ENCODE measurements at regions not wholly inside any gene's neighbourhood (a gene's known extent, or its start where the extent isn't known, plus 50 kb on each side); places are given as distances from the start of the nearest gene placed in this dataset.

DNA sequence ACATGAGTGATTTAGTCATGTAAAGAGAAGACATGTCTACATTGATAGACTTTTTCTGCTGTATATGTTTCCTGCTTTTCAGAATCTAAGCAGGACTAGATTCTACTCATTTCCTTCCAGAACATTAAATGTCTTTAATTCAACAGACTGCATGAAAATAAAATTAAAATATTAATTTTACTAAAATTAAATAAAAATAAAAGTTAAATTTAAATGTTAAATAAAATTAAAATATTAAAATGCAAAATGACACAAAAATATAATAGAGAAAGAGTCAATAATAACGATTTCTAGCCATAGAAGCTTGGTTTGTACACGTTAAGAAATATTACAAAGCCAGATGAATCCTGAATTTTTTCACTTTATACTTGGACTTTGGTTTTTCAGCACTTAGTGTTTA lies 552.8 kb upstream of the NR5A2 start:
- Histone ChIP-seq H3K27me3 (ENCODE audit: control insufficient read depth, insufficient read depth, low read length) (no peaks in the 10 kb centered on the region), H3K4me3 (ENCODE audit: low read depth in 2 of 2, low read length in 2 of 2) (no peak overlapping the region), H3K9me3 (ENCODE audit: control insufficient read depth, insufficient read depth, low read depth, low read length) (no peaks in the 10 kb centered on the region), H3K4me1 (ENCODE audit: control insufficient read depth, insufficient read depth, low read length) (no peaks in the 10 kb centered on the region), H3K27ac (ENCODE audit: low read length) (no peak overlapping the region), H3K36me3 (ENCODE audit: control insufficient read depth, insufficient read depth, low read length) (no peaks in the 10 kb centered on the region)
- ATAC-seq, result no peak
- intact Hi-C loops (cut with micrococcal nuclease; ENCODE audit: unreplicated experiment) (no loop called here), in situ Hi-C loops (cut with HindIII; ENCODE audit: low pct_unique_long_range_greater_than_20kb, low sequenced_read_pairs) (no loop called here)
- POLR2A ChIA-PET, result no interaction called here
- DNase-seq (ENCODE audit: low read depth, low spot score), result no peak
- no TSS peak for BruUV-seq (replicated peaks)
- CTCF ChIA-PET, result no interaction called here
- TF ChIP-seq POLR2AphosphoS5 (IDR thresholded peaks at IDR 0.05; ENCODE audit: low read depth, low read length), result no peak
- no peak for TF ChIP-seq SIN3A (IDR thresholded peaks at IDR 0.05; ENCODE audit: borderline replicate concordance, insufficient read depth, low read depth, low read length)
- no peak for TF ChIP-seq TCF7L2 (IDR thresholded peaks at IDR 0.05; ENCODE audit: low read depth, low read length)
- TF ChIP-seq, protein P1, sequence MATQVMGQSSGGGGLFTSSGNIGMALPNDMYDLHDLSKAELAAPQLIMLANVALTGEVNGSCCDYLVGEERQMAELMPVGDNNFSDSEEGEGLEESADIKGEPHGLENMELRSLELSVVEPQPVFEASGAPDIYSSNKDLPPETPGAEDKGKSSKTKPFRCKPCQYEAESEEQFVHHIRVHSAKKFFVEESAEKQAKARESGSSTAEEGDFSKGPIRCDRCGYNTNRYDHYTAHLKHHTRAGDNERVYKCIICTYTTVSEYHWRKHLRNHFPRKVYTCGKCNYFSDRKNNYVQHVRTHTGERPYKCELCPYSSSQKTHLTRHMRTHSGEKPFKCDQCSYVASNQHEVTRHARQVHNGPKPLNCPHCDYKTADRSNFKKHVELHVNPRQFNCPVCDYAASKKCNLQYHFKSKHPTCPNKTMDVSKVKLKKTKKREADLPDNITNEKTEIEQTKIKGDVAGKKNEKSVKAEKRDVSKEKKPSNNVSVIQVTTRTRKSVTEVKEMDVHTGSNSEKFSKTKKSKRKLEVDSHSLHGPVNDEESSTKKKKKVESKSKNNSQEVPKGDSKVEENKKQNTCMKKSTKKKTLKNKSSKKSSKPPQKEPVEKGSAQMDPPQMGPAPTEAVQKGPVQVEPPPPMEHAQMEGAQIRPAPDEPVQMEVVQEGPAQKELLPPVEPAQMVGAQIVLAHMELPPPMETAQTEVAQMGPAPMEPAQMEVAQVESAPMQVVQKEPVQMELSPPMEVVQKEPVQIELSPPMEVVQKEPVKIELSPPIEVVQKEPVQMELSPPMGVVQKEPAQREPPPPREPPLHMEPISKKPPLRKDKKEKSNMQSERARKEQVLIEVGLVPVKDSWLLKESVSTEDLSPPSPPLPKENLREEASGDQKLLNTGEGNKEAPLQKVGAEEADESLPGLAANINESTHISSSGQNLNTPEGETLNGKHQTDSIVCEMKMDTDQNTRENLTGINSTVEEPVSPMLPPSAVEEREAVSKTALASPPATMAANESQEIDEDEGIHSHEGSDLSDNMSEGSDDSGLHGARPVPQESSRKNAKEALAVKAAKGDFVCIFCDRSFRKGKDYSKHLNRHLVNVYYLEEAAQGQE (IDR thresholded peaks at IDR 0.05; ENCODE audit: insufficient read depth in 1 of 2, low read depth in 2 of 2, low read length in 1 of 2), result no peak
- TF ChIP-seq, protein P2, sequence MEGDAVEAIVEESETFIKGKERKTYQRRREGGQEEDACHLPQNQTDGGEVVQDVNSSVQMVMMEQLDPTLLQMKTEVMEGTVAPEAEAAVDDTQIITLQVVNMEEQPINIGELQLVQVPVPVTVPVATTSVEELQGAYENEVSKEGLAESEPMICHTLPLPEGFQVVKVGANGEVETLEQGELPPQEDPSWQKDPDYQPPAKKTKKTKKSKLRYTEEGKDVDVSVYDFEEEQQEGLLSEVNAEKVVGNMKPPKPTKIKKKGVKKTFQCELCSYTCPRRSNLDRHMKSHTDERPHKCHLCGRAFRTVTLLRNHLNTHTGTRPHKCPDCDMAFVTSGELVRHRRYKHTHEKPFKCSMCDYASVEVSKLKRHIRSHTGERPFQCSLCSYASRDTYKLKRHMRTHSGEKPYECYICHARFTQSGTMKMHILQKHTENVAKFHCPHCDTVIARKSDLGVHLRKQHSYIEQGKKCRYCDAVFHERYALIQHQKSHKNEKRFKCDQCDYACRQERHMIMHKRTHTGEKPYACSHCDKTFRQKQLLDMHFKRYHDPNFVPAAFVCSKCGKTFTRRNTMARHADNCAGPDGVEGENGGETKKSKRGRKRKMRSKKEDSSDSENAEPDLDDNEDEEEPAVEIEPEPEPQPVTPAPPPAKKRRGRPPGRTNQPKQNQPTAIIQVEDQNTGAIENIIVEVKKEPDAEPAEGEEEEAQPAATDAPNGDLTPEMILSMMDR (IDR thresholded peaks at IDR 0.05), result no peak

DNA sequence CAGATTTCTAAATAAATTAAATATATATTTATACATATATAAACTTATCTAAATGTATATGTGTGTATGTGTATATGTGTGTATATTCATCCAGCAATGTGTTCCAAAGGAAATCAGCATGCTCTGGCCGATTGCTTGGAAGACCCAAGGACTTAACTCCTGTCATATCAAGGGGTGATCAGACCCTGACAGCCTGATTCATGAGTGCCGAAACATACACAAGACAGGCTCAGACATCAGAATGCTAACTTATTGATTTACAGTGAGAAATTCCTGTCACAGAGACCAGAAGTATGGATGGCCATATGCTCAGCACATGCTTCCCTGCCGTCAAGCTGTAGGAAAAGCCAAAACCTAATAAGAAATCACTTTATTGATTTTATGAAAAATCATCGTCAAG lies 545.1 kb upstream of the NR5A2 start:
- in situ Hi-C loops (cut with HindIII; ENCODE audit: low pct_unique_long_range_greater_than_20kb, low sequenced_read_pairs) (no loop called here), intact Hi-C loops (cut with micrococcal nuclease; ENCODE audit: unreplicated experiment) (no loop called here)
- no TSS peak for BruUV-seq (replicated peaks)
- H3K4me1 ChIP-seq (ENCODE audit: control insufficient read depth, insufficient read depth, low read length), result no peaks in the 10 kb centered on the region
- H3K27ac ChIP-seq (ENCODE audit: low read length), result no peak overlapping the region
- H3K9me3 ChIP-seq (ENCODE audit: control insufficient read depth, insufficient read depth, low read depth, low read length), result no peaks in the 10 kb centered on the region
- H3K36me3 ChIP-seq (ENCODE audit: control insufficient read depth, insufficient read depth, low read length), result no peaks in the 10 kb centered on the region
- CTCF ChIA-PET, result no interaction called here
- TF ChIP-seq, protein P1 (IDR thresholded peaks at IDR 0.05; ENCODE audit: insufficient read depth in 1 of 2, low read depth in 2 of 2, low read length in 1 of 2), result no peak
- TF ChIP-seq SIN3A (IDR thresholded peaks at IDR 0.05; ENCODE audit: borderline replicate concordance, insufficient read depth, low read depth, low read length) (no peak), POLR2AphosphoS5 (IDR thresholded peaks at IDR 0.05; ENCODE audit: low read depth, low read length) (no peak), TCF7L2 (IDR thresholded peaks at IDR 0.05; ENCODE audit: low read depth, low read length) (no peak)
- TF ChIP-seq, protein P2 (IDR thresholded peaks at IDR 0.05), result no peak
- no peaks in the 10 kb centered on the region for H3K27me3 ChIP-seq (ENCODE audit: control insufficient read depth, insufficient read depth, low read length)
- H3K4me3 ChIP-seq (ENCODE audit: low read depth in 2 of 2, low read length in 2 of 2), result no peak overlapping the region
- DNase-seq (ENCODE audit: low read depth, low spot score) (no peak), ATAC-seq (no peak)
- POLR2A ChIA-PET, result no interaction called here
